GM21526 (cell line): ENCODE measurements at regions not wholly inside any gene's neighbourhood (a gene's known extent, or its start where the extent isn't known, plus 50 kb on each side); places are given as distances from the start of the nearest gene placed in this dataset.

ENCODE experiments used
- ATAC-seq: cut with Tn5 transposase; IDR thresholded peaks from one replicate; pipeline ENCODE4 v1.9.1; 2021; ENCODE audit warnings: moderate library complexity; ENCODE audit not compliant: unreplicated experiment, low FRiP score

DNA sequence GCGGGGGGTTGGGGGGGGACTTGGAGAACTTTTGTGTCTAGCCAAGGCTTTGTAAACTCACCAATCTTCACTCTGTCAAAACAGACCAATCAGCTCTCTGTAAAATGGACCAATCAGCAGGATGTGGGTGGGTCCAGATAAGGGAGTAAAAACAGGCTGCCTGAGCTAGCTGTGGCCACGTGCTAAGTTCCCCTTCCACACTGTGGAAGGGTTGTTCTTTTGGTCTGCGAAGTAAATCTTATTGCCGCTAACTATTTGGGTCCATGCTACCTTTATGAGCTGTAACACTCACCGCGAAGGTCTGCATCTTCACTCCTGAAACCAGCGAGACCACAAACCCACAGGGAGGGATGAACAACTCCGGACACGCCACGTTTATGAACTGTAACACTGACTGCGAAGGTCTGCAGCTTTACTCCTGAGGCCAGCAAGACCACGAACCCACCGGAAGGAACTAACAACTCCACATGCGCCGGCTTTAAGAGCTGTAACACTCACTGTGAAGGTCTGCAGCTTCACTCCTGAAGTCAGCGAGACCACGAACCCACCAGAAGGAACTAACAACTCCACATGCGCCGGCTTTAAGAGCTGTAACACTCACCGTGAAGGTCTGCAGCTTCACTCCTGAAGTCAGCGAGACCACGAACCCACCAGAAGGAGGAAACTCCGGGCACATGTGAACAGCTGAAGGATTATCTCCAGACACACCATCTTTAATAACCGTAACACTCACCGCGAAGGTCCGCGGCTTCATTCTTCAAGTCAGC lies 186.6 kb downstream of the ID4 start:
- ATAC-seq = peak; percentile 87

DNA sequence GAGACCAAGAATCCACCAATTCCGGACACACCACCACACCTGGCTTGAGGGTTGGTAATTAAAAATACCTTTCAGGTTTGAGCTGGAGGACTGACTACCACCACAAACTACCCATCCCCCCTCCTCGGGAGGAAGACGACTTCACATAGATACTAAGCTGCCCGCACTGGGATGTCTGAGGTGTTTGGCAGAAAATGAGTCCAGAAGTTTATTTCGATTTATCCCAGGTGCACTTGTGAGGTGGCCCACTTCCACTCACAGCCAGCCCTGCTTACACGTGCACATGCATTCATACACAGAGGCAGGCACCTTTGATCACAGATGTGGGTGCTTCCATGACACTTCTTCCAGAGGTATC lies 187.1 kb downstream of the ID4 start:
- no peak for ATAC-seq

DNA sequence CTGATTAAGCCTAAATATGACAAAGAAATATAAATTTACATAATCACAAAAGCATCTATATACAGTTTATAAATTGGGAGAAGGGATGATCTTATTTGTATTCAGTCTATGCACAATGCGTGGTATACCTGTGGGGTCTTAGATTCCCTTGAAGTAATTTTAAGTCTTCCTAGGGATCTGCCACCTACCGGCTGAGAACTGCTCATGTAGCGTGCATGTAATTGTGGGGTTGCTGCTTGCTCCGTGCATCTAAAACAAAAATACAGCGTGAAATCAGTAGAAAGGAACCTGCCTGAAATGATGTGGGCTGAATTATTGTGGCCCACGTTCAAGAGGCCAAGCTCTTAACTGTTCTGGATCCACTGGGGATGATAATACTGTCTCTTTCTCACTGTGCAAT lies 187.3 kb downstream of the MBOAT1 start:
- ATAC-seq = no peak

DNA sequence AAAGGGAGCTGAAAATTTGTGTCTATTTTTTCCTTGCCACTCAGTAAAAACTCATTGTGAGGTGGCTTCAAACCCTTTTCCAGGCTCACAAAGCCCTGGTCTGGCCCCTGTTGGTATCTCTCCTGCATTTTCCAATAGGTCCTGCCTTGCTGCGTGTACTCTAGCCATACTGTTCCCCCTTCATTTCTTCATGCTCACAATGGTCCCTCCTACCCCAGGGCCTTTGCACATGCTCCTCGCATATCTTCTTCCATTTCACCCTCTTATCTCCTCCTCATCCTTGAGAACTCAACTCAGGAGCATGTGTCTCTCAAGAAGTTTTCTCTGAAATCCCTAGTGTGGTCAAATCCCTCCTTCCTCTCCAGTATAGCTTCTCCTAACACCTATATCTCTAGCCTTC lies 186.6 kb downstream of the MBOAT1 start:
- ATAC-seq = no peak

DNA sequence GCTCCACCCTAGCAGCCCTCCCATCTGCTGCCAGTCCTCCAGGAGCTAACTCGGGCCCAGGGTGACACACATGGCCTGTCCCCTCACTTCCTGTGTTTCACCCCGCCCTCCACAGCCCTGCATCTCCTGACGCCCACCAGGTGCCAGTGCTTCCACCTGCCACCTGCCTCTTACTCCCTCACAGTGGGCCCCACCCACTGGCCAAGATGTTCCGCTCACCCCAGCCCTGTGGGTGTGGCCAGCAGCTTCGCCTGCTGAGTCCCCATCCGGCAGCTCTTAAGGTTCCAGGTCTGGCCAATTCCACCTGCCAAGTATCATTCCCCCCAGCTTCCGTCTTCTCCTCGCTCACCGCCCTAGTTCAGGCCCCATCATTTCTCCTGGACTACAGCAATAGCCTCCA lies 184.1 kb downstream of the MBOAT1 start:
- ATAC-seq = no peak

DNA sequence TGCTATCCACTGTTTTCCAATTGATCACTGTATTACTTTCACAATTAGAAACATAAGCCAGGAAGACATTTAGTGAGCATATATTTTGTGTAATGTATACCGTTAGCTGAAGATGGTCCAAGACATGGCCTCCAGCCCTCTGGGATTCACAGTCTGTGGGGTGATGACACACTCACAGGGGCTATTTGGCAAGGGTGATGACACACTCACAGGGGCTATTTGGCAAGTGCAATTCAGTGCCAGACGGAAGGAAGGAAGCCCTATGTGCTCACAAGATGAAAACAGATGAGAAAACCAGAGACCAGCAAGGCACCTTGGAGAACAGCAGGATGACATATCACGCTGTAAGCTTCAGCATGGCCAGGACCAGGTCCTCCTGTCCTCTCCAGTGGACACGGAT lies 183.7 kb downstream of the MBOAT1 start:
- no peak for ATAC-seq

DNA sequence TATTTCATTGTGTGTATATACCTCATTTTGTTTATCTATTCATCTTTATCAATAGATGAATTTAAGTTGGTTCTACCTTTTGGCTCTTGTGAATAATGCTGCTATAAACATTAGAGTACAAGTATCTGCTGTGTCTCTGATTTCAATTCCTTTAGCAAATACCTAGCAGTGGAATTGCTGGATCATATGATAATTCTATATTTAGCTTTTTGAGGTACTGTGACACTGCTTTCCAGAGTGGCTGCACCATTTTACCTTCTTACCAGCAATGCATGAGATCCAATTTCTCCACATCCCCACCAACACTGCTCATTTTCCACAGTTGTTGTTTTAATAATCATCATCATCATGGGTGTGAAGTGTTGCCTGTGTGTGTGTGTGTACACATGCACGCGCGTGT lies 182.3 kb downstream of the MBOAT1 start:
- ATAC-seq = no peak

DNA sequence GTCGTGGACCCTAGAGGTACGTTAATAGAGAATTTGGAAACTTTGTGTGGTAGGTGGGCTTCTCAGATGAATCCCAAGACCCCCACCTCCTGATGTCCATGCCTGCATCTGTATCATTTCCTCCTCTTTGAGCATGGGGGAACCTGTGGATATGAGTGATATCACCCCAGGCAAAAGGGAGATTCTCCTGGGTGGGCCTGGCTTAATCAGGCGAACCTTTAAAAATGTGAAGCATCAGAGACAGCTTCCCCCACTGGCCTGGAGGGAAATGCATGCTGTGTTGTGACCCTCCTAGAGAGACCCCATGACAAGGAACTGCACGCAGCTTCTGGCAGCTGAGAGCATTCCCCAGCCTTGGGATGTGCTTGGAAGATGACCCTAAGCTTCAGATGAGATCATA lies 180.9 kb downstream of the MBOAT1 start:
- no peak for ATAC-seq

DNA sequence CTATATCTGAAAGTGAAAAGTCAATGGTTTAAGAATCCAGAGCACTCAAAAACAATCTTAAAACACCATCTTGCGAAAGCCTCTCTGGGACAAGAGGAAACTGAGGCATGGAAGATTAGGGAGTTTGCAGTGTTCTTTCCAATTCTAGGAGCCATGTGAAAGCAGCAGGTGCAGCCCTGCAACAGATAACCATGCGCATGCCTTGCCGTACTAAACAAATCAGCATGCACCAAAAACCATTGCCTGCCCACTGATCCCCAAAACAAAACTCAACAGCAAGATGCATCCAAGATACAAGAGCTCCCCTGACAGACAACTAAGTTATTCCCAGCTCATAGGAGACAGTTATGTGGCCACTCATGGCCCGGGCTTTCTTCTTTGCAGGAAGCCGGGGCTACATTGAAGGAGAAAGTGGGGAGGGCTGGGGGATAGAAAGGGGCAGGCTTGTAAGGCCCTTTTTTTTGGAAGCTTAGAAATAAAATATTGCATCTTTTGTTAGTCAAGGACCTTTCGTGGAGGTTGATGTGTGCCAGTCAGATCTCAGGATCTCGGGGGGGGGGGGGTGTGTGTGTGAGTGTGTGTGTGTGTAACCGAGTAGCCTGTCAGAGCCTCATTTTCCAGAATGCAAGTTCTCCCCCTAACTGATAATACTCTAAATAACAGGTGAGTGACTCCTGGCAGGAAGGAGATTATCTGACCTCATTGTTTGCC lies 178.4 kb downstream of the MBOAT1 start:
- ATAC-seq = no peak

DNA sequence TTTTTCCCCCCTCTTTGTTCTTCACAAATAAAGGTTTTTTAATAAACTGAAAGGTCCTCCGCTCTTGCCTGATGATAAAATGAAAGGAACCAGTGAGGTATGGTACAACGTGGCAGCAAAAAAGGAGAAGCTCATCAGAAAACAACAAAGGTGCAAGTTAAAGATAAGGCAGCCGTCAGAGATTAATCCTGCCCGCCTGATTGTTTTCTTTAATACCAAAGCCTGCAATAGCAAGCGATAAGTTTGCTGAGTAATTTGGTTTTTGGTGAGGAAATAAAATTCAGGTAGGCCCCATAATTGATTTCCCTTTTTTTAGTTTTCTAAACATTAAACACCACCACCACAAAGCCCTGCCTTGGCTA lies 177.9 kb downstream of the MBOAT1 start:
- no peak for ATAC-seq

DNA sequence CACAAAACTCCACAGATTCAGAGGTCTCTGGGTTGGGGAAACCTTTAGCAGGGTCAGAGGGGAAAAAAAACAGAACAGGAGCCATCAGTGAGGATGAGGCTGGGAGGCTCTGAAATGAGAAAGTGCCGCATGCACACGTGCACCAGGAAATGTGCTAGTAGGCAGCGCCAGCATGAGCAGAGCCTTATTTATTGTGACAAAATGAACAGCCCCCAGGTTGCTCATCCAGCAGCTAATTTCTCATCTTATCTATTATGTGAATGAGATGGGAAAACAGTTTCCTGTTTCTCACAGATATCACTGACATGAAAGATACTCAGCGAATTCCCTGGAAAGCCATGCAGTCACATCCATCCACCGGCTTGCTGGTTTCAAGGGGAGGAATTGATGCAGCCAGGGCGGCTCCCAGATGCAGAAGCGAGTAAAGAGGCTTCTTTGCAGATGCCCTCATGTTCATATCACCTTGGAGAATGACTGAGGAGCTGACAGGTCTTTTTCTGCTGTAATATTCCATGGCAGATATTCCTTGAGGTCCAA lies 176.1 kb downstream of the MBOAT1 start:
- no peak for ATAC-seq

DNA sequence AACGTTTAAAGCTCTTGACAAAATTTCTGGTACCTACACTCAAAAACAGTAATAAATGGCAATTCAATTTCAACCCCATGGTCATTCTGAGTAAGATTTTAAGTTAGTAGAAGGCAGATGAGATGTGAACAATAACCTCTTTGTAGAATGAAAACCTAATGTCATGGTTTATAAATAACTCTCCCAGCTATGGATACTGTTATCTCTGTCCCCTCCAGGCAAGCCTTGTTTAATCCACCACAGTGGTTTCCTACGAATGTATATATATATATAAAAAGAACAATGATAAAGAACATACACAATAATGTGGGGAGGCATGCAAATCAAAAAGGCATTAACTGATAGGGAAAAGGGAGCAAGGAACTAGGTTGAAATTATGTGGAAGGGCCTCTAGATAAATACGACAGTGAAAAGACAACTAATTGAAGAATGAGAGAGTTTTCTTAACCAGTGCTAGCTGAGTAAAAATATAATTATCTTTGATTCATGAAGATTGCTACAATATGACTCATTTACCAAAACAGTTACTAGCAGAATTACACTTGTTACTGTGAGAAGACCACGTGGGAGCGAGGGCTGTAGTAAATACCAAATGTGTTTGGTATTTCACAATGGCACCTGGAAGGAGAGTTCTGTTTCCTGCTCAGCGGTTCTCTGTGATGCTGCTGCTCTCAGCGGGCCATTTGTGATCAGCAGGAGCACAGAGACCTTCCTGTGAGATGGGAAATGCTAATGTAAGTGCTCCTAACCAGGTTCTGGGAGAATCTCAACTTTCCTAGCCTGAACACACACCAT lies 173.7 kb downstream of the MBOAT1 start:
- no peak for ATAC-seq

DNA sequence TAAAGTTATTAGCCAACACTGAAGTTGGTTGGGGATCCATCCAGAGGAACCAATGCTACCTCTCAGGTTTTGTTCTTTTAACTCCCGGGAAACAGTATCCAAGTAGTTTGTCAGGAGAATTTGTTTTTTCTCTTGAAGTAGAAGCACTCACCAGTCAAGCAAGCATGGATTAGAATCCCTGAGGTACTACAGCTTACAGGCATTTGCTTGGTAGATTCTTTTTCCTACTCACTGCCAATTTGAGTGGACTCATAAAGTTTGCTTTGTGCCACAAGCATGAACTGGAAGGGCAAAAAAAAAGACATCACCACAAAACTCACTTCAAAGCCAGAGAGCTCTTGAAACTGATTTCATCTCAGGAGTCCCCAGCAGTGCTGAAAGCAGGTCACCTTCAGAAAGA lies 167.4 kb downstream of the MBOAT1 start:
- no peak for ATAC-seq
